Inferior parietal cortex (tissue), 1 donor: ENCODE measurements at regions not wholly inside any gene's neighbourhood (a gene's known extent, or its start where the extent isn't known, plus 50 kb on each side); places are given as distances from the start of the nearest gene placed in this dataset.
A peak's percentile ranks its signal among the peaks of the same experiment; 100 is the strongest.
"Not testable (repeated sequence)": the region's sequence is repeated elsewhere in the genome, so short reads cannot be mapped to it uniquely, and the experiment has no call there.

ENCODE experiments used
- DNase-seq: peaks from one replicate; pipeline ENCODE4 v3.0.0-alpha.2; 2016; ENCODE audit errors: extremely low spot score

- DNase-seq: not testable (repeated sequence)
Measured at GRCh38 chr1:109857702-109858101, 52.9 kb upstream of the CSF1 start.

DNA sequence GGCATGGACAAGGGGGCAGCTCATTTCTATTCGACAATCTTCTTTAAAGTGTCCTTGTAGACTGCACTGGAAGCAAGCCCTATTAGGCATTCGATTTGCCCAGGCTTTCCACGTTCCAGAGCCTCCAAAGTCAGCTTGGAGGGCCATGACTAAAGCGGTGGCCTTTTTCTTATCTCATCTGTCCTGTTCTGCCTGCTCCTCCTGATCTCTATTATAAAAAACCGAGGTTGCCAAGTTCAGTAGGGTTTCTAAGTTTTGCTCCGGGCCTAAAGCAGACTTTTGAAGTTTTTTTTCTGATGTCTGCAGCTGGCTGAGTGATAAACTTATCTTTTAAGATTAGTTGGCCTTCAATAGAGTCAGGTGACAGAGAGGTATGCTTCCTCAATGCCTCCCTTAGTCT, 54.7 kb upstream of the CSF1 start:
- not testable (repeated sequence) for DNase-seq

- not testable (repeated sequence) for DNase-seq
Measured at GRCh38 chr1:109853972-109854371, 56.7 kb upstream of the CSF1 start.

DNA sequence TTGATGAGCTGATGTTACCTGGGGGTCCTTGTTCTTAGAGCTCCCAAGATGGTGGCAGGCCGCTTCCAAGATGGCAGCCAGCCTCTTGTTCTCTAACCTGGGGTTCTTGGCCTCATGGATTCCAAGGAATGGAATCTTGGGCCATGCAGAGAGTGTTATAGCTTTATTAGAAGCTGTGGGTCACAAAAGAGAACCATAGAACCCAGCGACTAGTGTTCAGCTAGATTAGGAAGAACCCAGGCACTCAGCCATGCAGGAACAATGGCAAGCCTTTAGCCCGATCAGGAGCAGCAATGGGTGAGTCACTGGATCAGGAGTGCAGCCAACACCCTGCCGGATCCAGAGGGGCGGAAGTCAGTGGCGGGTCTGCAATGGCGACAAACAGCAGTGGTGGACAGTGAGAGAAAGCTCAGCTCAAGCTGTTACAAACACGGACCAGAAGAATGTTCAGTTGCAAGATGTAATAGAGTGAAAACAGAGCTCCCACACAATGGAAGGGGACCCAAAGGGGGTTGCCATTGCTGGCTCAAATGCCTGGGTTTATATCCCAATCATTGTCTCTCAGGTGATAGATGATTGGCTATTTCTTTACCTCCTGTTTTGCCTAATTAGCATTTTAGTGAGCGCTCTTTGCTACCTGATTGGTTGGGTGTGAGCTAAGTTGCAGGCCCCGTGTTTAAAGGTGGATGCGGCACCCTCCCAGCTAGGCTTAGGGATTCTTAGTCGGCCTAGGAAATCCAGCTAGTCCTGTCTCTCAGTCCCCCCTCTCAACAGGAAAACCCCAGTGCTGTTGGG, 58.2 kb upstream of the CSF1 start:
- peak; percentile 66 for DNase-seq

- no peak for DNase-seq
Measured at GRCh38 chr1:109850827-109851226, 59.8 kb upstream of the CSF1 start.

GRCh38 chr1:109850194-109850593, 60.5 kb upstream of the CSF1 start:
- DNase-seq: no peak

GRCh38 chr1:109849655-109850054, 61.0 kb upstream of the CSF1 start:
- no peak for DNase-seq

GRCh38 chr1:109847251-109847650, 63.4 kb upstream of the CSF1 start:
- DNase-seq: no peak

DNA sequence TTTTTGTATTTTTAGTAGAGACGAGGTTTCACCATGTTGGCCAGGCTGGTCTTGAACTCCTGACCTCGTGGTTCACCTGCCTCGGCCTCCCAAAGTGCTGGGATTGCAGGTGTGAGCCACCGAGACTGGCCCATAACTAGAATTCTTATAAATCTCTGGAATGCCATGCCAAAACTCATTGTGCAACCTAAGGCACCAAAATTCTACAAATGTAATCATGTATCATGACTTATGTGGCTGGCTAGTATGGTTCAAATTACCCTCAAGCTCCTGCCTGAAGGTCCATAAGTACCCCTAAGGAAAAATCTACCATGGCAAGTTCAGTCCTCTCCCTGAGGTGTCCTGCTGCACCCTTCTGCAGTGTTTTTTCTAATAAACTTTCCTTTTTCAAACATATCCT, 63.8 kb upstream of the CSF1 start:
- DNase-seq: no peak

GRCh38 chr1:109846162-109846561, 64.5 kb upstream of the CSF1 start:
- DNase-seq: no peak

GRCh38 chr1:109845658-109846057, 65.0 kb upstream of the CSF1 start:
- DNase-seq: no peak

DNA sequence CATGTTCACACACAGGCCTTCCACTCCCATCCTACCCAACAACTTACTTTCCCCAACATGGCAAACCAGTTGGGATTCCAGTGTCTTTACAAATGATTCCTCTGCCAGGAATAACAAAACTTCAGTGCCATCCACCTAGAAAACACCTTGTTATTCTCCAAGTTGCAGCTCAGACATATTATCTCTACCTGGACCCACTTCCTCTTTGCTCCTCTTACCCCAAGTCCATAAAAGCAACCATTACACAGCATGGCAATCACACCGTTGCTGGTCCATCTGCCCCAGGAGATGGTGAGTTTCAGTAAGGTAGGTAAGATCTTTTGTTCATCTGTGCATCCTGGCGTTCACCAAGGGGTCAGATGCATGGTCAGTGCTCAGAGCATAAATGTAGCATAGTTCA, 66.0 kb upstream of the CSF1 start:
- no peak for DNase-seq

DNA sequence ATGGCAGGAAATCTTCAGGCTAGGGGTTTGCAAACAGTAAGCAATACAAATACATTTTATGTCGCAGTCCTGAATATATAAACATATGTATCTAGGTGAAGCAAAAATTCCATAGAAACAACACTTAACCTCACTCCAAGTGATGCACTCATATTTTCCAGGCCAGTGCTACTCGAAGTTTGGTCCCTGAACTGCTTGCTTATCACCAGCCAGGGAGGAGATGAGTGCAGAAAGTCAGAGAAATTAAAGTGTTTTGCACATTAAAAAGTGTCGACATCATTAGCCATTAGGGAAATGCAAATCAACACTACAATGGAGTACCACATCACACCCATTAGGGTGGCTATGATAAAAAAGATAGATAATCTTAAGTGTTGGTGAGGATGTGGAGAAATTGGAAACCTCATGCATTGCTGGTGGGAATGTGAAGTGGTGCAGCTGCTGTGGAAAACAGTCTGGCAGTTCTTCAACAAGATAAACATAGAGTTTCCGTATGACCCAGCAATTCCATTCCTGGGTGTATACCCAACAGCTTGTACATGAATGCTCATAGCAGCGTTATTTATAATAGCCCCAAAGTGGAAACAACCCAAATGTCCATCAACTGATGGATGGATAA, 70.5 kb upstream of the CSF1 start:
- no peak for DNase-seq

- not testable (repeated sequence) for DNase-seq
Measured at GRCh38 chr1:109839276-109839675, 71.4 kb upstream of the CSF1 start.

GRCh38 chr1:109838838-109839240, 71.8 kb upstream of the CSF1 start:
- DNase-seq: no peak

DNA sequence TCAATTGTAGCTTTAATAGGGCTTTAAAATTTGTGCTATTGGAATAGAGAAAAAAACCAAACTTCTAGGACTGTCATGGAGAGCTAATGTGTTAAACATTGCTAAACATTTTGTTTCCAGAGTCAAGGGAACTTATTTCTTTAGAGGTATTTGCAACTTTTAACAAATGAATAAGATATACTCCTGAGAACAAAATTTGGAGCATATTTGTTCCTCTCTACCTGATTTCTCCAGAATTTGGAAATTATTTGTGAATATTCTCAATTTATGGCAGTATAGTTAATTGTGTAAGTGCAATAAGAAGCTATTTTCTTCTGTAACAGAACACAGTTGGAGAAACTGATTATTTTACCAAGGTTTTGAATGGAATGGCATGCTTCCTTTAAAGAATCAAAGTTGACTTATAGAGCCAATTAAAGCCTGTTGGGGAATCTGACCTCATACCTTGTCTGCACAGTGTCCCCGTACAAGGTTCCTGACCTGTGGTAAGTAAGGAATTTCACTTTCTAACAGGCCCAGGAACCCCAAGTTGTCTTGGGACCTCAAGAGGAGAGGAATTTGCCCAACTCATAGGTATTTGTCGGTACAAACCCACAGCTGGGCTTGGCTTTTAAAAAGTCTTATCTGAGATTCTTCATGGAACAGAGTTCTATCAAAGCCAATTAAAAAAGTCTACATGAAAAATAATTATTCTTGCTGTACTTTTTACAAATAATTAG, 72.6 kb upstream of the CSF1 start:
- no peak for DNase-seq

DNA sequence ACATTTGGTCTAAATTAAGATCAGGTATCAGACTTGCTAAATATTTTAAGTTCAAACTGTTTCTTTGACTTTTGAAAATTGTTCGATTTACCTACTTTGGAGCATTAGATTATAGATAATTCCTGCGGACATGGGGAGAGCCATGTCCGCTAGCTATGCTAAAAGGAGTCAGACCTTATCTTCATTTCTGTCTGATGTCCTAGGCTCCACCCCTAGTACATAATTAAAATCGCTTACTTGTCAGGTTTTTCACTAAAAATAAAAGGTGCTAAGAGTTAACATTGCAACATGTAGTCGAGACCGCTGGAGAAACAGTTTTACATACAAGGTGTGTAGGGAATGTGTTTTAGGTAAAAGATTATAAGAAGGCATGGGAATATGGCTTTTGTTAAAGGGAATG, 71.9 kb upstream of the EPS8L3 start:
- not testable (repeated sequence) for DNase-seq

DNA sequence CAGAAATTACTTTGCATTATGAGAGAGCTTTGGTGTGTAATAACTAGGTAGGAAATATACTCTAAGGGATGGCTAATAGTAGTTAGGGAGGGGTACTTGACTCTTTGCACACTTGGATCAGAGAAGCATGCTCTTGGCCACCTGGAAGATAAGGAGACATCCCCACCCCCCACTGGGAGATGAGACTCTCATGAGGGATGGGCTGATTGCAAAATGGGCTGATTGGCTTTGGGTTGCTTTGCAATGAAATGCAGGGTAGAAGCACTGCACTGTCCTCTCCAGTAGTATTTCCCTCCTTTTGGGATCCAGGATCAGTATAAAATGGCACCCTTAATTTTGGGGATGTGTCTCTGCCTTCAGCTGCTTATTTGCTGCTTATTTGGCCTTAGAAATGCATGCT, 71.2 kb upstream of the EPS8L3 start:
- no peak for DNase-seq

DNA sequence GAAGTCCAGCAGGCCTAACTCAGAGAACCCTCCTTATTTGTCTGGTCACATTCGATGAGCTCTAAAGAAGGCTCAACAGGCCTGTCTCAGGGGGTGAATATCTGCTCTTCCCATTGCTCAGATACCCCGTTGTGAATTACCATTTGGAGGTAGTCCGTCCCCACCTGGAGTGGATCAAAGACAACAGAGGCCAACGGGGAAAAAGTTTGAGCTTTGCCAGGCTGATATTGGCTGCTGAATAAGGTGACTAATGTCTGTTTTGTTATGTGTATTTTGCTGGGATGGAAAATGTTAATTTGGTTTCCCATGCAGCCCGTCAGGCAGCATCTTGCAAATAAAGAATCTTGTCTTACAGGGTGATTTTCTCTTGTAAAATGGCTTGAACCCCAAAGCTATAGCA, 69.2 kb upstream of the EPS8L3 start:
- no peak for DNase-seq

DNA sequence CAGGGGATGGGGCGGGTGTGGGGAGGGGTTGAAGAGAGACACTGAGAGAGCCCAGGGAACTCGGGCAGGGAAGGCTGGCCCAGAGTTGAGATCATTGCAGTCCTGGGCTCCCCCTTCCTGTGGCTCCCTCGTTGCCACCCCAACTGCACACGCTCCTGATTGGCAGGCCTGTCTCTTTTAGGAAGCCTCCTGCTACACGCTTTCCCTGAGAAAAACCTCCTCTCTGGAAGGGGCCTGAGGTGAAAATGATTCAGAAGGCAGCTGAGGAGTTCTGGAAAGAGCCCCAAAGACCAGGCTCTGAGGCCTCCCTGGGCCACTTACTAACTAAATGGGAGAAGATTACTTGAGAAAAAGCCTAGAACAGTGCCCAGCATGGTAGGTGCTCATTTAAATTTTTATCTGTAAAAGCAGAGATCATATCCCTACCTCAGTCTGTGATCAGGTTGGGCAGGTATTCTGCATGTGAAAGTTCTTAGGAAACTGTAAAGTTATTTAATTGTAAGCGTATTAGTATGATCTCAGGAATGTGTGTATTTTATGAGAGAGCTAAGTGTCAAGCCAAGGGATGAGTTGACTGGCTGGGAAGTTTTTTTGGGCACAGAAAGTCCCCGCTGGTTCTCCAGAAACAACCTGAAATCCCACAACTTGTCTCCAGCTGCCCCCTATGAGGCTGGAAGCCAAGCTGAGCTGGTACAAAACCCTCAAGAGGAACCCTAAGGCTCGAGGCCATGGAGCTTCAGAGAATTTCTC, 65.2 kb upstream of the EPS8L3 start:
- DNase-seq: no peak

- DNase-seq: no peak
Measured at GRCh38 chr1:109827986-109828385, 64.3 kb upstream of the EPS8L3 start.

DNA sequence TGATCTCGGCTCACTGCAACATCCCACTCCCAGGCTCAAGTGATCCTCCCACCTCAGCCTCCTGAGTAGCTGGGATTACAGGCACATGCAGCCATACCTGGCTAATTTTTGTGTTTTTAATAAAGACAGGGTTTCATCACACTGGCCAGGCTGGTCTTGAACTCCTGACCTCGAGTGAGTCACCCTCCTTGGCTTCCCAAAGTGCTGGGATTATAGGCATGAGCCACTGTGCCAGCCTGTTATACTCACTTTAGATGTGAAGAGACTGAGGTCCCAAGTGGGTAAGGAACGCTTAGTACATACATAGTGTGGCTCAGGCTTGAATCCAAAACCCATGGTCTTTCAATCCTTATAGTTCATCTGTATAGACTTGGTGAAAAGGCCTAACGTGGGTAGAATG, 63.7 kb upstream of the EPS8L3 start:
- no peak for DNase-seq
